Prostate gland (tissue), 2 donors: ENCODE measurements at regions not wholly inside any gene's neighbourhood (a gene's known extent, or its start where the extent isn't known, plus 50 kb on each side); places are given as distances from the start of the nearest gene placed in this dataset.

Experiments
- DNase-seq: peaks from one replicate; pipeline ENCODE4 v3.0.0-alpha.2; 2019; ENCODE audit warnings: low spot score
- H3K27ac ChIP-seq, 2 donors: fragments of 200-600 bp; sonication (generic); 2 replicates each; pipeline ENCODE4 v1.5.1; 2017 to 2019
- H3K27me3 ChIP-seq: fragments of 200-600 bp; sonication (generic); replicated peaks from 2 replicates; pipeline ENCODE4 v1.5.1; 2019; ENCODE audit not compliant: insufficient read depth
- H3K36me3 ChIP-seq, 2 donors: fragments of 200-600 bp; sonication (generic); 1 replicate in 1 of 2; 2 replicates in 1 of 2; pipeline versions ENCODE4 v1.5.1 to v1.8.1; 2017 to 2019
- H3K4me1 ChIP-seq: fragments of 200-600 bp; sonication (generic); replicated peaks from 2 replicates; pipeline ENCODE4 v1.5.1; 2019
- H3K4me3 ChIP-seq, 2 donors: fragments of 200-600 bp; sonication (generic); 2 replicates each; pipeline ENCODE4 v1.5.1; 2017 to 2019
- H3K9me3 ChIP-seq: fragments of 200-600 bp; sonication (generic); 2 replicates; pipeline ENCODE4 v1.5.1; 2017
- POLR2A ChIP-seq: fragments of 450-650 bp; IDR thresholded peaks from one replicate; pipeline ENCODE4 v1.6.1; 2016; ENCODE audit warnings: antibody characterized with exemption, mild to moderate bottlenecking
- POLR2AphosphoS5 ChIP-seq: sonication (generic); formaldehyde crosslinking; IDR thresholded peaks from one replicate; pipeline ENCODE4 v1.6.1; 2017; ENCODE audit warnings: antibody characterized with exemption
- WGBS: methylation state at CpG from one replicate; pipeline ENCODE4 v1.1.5; 2018; 5-methylcytosine and 5-hydroxymethylcytosine counted together
- intact Hi-C: fragments of 100-400 bp; cut with DNase I; formaldehyde crosslinking; loops from one replicate; pipeline ENCODE4 v1.14.2; 2022
- TF ChIP-seq, protein P1 (sequence below), 4 experiments: fragments of 200-600 bp in 2 of 4; fragments of 450-650 bp in 2 of 4; sonication (generic) in 2 of 4; IDR thresholded peaks; 1 replicate in 3 of 4; 2 replicates in 1 of 4; pipeline ENCODE4 v1.5.1; 2016 to 2019; ENCODE audit warnings: antibody characterized with exemption in 4 of 4, mild to moderate bottlenecking in 2 of 4, moderate library complexity in 2 of 4

- Histone ChIP-seq H3K36me3 (no peaks in the 10 kb centered on the region), H3K9me3 (no peaks in the 10 kb centered on the region), H3K4me1 (no peaks in the 10 kb centered on the region), H3K27me3 (no peaks in the 10 kb centered on the region), H3K27ac (no peak overlapping the region), H3K4me3 (no peak overlapping the region)
- TF ChIP-seq, protein P1, sequence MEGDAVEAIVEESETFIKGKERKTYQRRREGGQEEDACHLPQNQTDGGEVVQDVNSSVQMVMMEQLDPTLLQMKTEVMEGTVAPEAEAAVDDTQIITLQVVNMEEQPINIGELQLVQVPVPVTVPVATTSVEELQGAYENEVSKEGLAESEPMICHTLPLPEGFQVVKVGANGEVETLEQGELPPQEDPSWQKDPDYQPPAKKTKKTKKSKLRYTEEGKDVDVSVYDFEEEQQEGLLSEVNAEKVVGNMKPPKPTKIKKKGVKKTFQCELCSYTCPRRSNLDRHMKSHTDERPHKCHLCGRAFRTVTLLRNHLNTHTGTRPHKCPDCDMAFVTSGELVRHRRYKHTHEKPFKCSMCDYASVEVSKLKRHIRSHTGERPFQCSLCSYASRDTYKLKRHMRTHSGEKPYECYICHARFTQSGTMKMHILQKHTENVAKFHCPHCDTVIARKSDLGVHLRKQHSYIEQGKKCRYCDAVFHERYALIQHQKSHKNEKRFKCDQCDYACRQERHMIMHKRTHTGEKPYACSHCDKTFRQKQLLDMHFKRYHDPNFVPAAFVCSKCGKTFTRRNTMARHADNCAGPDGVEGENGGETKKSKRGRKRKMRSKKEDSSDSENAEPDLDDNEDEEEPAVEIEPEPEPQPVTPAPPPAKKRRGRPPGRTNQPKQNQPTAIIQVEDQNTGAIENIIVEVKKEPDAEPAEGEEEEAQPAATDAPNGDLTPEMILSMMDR (IDR thresholded peaks at IDR 0.05): no peak
- TF ChIP-seq POLR2A (no peak), POLR2AphosphoS5 (no peak)
- WGBS: 79% methylated on average over 6 of the region's 6 CpGs
- intact Hi-C loops: no loop called here
- no peak for DNase-seq
Observed at GRCh38 chr11:44382656-44383240, 72.8 kb upstream of the ALX4 start.

DNA sequence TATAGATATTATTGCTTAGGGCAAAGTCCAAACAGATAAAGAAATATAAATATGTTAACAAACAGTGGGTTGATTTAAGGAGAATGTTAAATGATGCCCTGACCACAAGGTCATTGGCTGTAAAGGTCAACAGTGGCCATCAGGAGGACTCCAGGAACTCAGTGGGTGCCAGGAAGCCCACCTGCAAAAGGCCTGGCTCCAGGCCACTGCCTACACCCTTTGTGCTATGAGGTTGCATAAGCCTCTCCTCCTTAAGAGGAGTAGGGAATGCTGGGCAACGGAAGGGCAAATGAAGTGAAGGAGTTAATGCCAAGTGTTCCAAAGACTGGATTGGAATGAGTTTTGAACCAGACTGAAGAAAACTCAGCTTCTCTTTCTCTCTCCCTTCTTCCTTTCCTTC is 73.3 kb upstream of the ALX4 start:
- intact Hi-C loops: no loop called here
- H3K9me3 ChIP-seq: no peaks in the 10 kb centered on the region

DNA sequence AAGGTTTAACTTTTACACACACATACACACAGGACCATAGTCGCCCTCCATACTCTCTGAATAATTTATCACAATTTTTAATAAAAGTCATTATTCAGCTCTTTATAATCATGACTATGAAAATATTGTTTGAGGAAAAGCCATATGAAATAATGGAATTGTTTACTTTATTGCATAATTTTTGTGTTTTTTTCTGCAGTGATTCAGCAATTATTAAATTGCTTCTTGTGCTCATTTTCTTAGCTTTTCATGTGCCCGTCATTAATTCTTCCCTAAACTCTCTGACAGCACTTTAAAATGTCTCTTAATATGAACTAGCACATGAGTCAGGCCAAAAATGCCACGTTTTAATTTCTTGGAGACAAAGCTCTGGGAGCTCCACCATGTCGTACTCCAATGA is 77.5 kb upstream of the ALX4 start:
- WGBS: 64% methylated on average over 4 of the region's 4 CpGs
- intact Hi-C loops: no loop called here
- no peak for DNase-seq

More for the DNA sequence above, 73.3 kb upstream of the ALX4 start:
- H3K27me3 ChIP-seq: no peaks in the 10 kb centered on the region
- TF ChIP-seq POLR2AphosphoS5: no peak
- TF ChIP-seq POLR2A: no peak
- TF ChIP-seq, protein P1 (IDR thresholded peaks at IDR 0.05): no peak
- 100% methylated on average over 1 of the region's 1 CpG for WGBS
- no peak overlapping the region for H3K27ac ChIP-seq
- no peaks in the 10 kb centered on the region for H3K36me3 ChIP-seq
- no peak for DNase-seq
- H3K4me3 ChIP-seq: no peak overlapping the region
- H3K4me1 ChIP-seq: no peaks in the 10 kb centered on the region

GRCh38 chr11:44387825-44388224 is 77.9 kb upstream of the ALX4 start:
- intact Hi-C loops: no loop called here
- TF ChIP-seq POLR2A (no peak), POLR2AphosphoS5 (no peak)
- TF ChIP-seq, protein P1 (IDR thresholded peaks at IDR 0.05): no peak
- H3K9me3 ChIP-seq: no peaks in the 10 kb centered on the region
- peaks cover 2% of the 10 kb centered on the region for H3K27me3 ChIP-seq
- H3K4me3 ChIP-seq: no peak overlapping the region
- WGBS: 68% methylated on average over 3 of the region's 3 CpGs
- H3K27ac ChIP-seq: no peak overlapping the region
- no peak for DNase-seq
- no peaks in the 10 kb centered on the region for H3K36me3 ChIP-seq
- no peaks in the 10 kb centered on the region for H3K4me1 ChIP-seq

More for the DNA sequence above, 77.5 kb upstream of the ALX4 start:
- TF ChIP-seq, protein P1 (IDR thresholded peaks at IDR 0.05): no peak
- TF ChIP-seq POLR2A: no peak
- TF ChIP-seq POLR2AphosphoS5: no peak
- H3K4me1 ChIP-seq: no peaks in the 10 kb centered on the region
- H3K27me3 ChIP-seq: peaks cover 2% of the 10 kb centered on the region
- no peak overlapping the region for H3K4me3 ChIP-seq
- H3K27ac ChIP-seq: no peak overlapping the region
- no peaks in the 10 kb centered on the region for H3K36me3 ChIP-seq
- no peaks in the 10 kb centered on the region for H3K9me3 ChIP-seq

DNA sequence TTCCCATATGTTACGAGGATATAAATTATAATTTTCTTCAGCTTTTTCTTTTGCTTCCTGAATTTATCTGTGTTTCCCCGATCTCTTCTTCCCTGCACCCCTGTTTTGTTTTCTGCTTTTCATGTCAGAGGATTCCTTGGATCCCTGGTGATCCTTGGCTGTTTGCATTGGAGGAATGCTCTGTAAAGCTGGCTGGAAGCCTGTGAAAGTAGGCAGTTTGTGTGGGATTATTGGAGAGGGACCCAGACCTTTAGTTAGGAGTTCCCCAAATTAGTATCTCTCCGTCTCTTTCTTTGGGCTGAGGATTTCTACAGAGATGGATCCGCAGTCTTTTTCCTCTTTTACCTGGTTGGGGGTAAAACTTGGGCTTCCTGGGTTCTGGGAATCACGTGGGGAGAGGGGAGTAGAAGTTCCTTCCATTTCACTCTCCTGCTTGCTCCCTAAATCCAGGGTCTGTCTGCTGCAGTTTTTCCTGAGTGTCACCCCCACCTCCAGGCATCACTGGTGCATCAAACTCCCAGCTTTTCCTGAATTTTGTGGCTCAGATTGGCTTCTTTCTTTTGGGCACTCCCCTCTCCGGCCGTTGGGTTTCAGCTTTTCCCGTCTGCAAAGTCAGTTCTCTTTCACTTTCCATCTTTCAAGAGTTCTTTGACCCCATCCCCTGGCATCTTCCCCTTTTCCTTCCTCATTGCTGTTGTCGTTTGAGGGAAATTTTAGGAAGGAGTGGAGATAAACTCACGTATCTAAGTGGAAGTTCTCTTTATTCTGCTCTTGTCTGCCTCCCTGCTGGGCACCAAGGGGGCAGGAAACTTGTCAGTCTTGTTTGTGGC is 79.1 kb upstream of the ALX4 start:
- Histone ChIP-seq H3K27me3 (peaks cover 2% of the 10 kb centered on the region), H3K27ac (no peak overlapping the region), H3K9me3 (no peaks in the 10 kb centered on the region), H3K36me3 (no peaks in the 10 kb centered on the region), H3K4me1 (no peaks in the 10 kb centered on the region), H3K4me3 (no peak overlapping the region)
- intact Hi-C loops: no loop called here
- 30% methylated on average over 10 of the region's 10 CpGs for WGBS
- DNase-seq: no peak
- TF ChIP-seq POLR2AphosphoS5 (no peak), POLR2A (no peak)
- TF ChIP-seq, protein P1 (IDR thresholded peaks at IDR 0.05): no peak
